ENCODE measurements at regions not wholly inside any gene's neighbourhood (a gene's known extent, or its start where the extent isn't known, plus 50 kb on each side); places are given as distances from the start of the nearest gene placed in this dataset.

GRCh38 chr13:106433066-106433465, 102.4 kb downstream of the EFNB2 start:
- H3K4me3 ChIP-seq (ENCODE audit: low read depth in 1 of 2, low read length in 2 of 2) = no peak overlapping the region
- no peaks in the 10 kb centered on the region for H3K9me3 ChIP-seq (ENCODE audit: control insufficient read depth in 1 of 2, low read length in 2 of 2)

GRCh38 chr13:106432636-106433035, 102.8 kb downstream of the EFNB2 start:
- Histone ChIP-seq H3K4me1 (ENCODE audit: control insufficient read depth in 1 of 2, insufficient read depth in 2 of 2, low read length in 2 of 2) (no peaks in the 10 kb centered on the region), H3K27me3 (ENCODE audit: low read depth, low read length) (no peaks in the 10 kb centered on the region), H3K36me3 (ENCODE audit: control insufficient read depth in 1 of 2, insufficient read depth in 2 of 2, low read length in 2 of 2) (no peaks in the 10 kb centered on the region), H3K4me3 (ENCODE audit: low read depth in 1 of 2, low read length in 2 of 2) (no peak overlapping the region), H3K27ac (ENCODE audit: low read length) (no peak overlapping the region), H3K9me3 (ENCODE audit: control insufficient read depth in 1 of 2, low read length in 2 of 2) (no peaks in the 10 kb centered on the region)

More at GRCh38 chr13:106433066-106433465, 102.4 kb downstream of the EFNB2 start:
- no peaks in the 10 kb centered on the region for H3K36me3 ChIP-seq (ENCODE audit: control insufficient read depth in 1 of 2, insufficient read depth in 2 of 2, low read length in 2 of 2)
- no peaks in the 10 kb centered on the region for H3K4me1 ChIP-seq (ENCODE audit: control insufficient read depth in 1 of 2, insufficient read depth in 2 of 2, low read length in 2 of 2)
- H3K27ac ChIP-seq (ENCODE audit: low read length) = no peak overlapping the region
- no peaks in the 10 kb centered on the region for H3K27me3 ChIP-seq (ENCODE audit: low read depth, low read length)

GRCh38 chr13:106426909-106427308, 108.6 kb downstream of the EFNB2 start:
- no peak overlapping the region for H3K27ac ChIP-seq (ENCODE audit: low read length)
- H3K4me1 ChIP-seq (ENCODE audit: control insufficient read depth in 1 of 2, insufficient read depth in 2 of 2, low read length in 2 of 2) = no peaks in the 10 kb centered on the region
- no peak overlapping the region for H3K4me3 ChIP-seq (ENCODE audit: low read depth in 1 of 2, low read length in 2 of 2)
- no peaks in the 10 kb centered on the region for H3K27me3 ChIP-seq (ENCODE audit: low read depth, low read length)
- H3K9me3 ChIP-seq (ENCODE audit: control insufficient read depth in 1 of 2, low read length in 2 of 2) = no peaks in the 10 kb centered on the region
- H3K36me3 ChIP-seq (ENCODE audit: control insufficient read depth in 1 of 2, insufficient read depth in 2 of 2, low read length in 2 of 2) = no peaks in the 10 kb centered on the region

DNA sequence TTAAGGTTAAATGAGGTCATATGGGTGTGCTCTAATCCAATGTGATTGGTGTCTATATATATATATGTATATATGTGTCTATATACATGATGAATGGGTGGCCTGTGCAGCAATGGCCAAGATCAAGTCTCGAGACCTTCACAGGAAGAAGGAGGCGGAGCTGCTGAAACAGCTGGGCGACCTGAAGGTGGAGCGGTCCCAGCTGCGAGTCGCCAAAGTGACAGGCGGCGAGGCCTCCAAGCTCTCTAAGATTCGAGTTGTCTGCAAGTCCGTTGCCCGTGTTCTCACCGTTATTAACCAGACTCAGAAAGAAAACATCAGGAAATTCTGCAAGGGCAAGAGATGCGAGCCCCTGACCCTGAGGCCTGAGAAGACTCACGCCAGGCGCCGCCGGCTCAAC, 109.8 kb downstream of the EFNB2 start:
- Histone ChIP-seq H3K27me3 (ENCODE audit: low read depth, low read length) (no peaks in the 10 kb centered on the region), H3K4me3 (ENCODE audit: low read depth in 1 of 2, low read length in 2 of 2) (no peak overlapping the region), H3K27ac (ENCODE audit: low read length) (no peak overlapping the region)

GRCh38 chr13:106424805-106425204, 110.7 kb downstream of the EFNB2 start:
- Histone ChIP-seq H3K4me1 (ENCODE audit: control insufficient read depth in 1 of 2, insufficient read depth in 2 of 2, low read length in 2 of 2) (no peaks in the 10 kb centered on the region), H3K9me3 (ENCODE audit: control insufficient read depth in 1 of 2, low read length in 2 of 2) (no peaks in the 10 kb centered on the region), H3K36me3 (ENCODE audit: control insufficient read depth in 1 of 2, insufficient read depth in 2 of 2, low read length in 2 of 2) (no peaks in the 10 kb centered on the region), H3K27me3 (ENCODE audit: low read depth, low read length) (no peaks in the 10 kb centered on the region), H3K4me3 (ENCODE audit: low read depth in 1 of 2, low read length in 2 of 2) (no peak overlapping the region), H3K27ac (ENCODE audit: low read length) (no peak overlapping the region)

More for the DNA sequence above, 109.8 kb downstream of the EFNB2 start:
- Histone ChIP-seq H3K36me3 (ENCODE audit: control insufficient read depth in 1 of 2, insufficient read depth in 2 of 2, low read length in 2 of 2) (no peaks in the 10 kb centered on the region), H3K4me1 (ENCODE audit: control insufficient read depth in 1 of 2, insufficient read depth in 2 of 2, low read length in 2 of 2) (no peaks in the 10 kb centered on the region), H3K9me3 (ENCODE audit: control insufficient read depth in 1 of 2, low read length in 2 of 2) (no peaks in the 10 kb centered on the region)

- Histone ChIP-seq H3K27me3 (ENCODE audit: low read depth, low read length) (no peaks in the 10 kb centered on the region), H3K4me1 (ENCODE audit: control insufficient read depth in 1 of 2, insufficient read depth in 2 of 2, low read length in 2 of 2) (no peaks in the 10 kb centered on the region), H3K36me3 (ENCODE audit: control insufficient read depth in 1 of 2, insufficient read depth in 2 of 2, low read length in 2 of 2) (no peaks in the 10 kb centered on the region), H3K27ac (ENCODE audit: low read length) (no peak overlapping the region), H3K4me3 (ENCODE audit: low read depth in 1 of 2, low read length in 2 of 2) (no peak overlapping the region), H3K9me3 (ENCODE audit: control insufficient read depth in 1 of 2, low read length in 2 of 2) (no peaks in the 10 kb centered on the region)
Observed at GRCh38 chr13:106423530-106423929, 111.9 kb downstream of the EFNB2 start.

GRCh38 chr13:106418556-106418955, 116.9 kb downstream of the EFNB2 start:
- H3K36me3 ChIP-seq (ENCODE audit: control insufficient read depth in 1 of 2, insufficient read depth in 2 of 2, low read length in 2 of 2) = no peaks in the 10 kb centered on the region
- no peak overlapping the region for H3K4me3 ChIP-seq (ENCODE audit: low read depth in 1 of 2, low read length in 2 of 2)
- H3K9me3 ChIP-seq (ENCODE audit: control insufficient read depth in 1 of 2, low read length in 2 of 2) = no peaks in the 10 kb centered on the region
- no peaks in the 10 kb centered on the region for H3K4me1 ChIP-seq (ENCODE audit: control insufficient read depth in 1 of 2, insufficient read depth in 2 of 2, low read length in 2 of 2)
- no peaks in the 10 kb centered on the region for H3K27me3 ChIP-seq (ENCODE audit: low read depth, low read length)
- no peak overlapping the region for H3K27ac ChIP-seq (ENCODE audit: low read length)

GRCh38 chr13:106417467-106418110, 117.9 kb downstream of the EFNB2 start:
- Histone ChIP-seq H3K27me3 (ENCODE audit: low read depth, low read length) (no peaks in the 10 kb centered on the region), H3K27ac (ENCODE audit: low read length) (no peak overlapping the region), H3K36me3 (ENCODE audit: control insufficient read depth in 1 of 2, insufficient read depth in 2 of 2, low read length in 2 of 2) (no peaks in the 10 kb centered on the region), H3K9me3 (ENCODE audit: control insufficient read depth in 1 of 2, low read length in 2 of 2) (no peaks in the 10 kb centered on the region), H3K4me3 (ENCODE audit: low read depth in 1 of 2, low read length in 2 of 2) (no peak overlapping the region), H3K4me1 (ENCODE audit: control insufficient read depth in 1 of 2, insufficient read depth in 2 of 2, low read length in 2 of 2) (no peaks in the 10 kb centered on the region)

- no peak overlapping the region for H3K4me3 ChIP-seq (ENCODE audit: low read depth in 1 of 2, low read length in 2 of 2)
- no peak overlapping the region for H3K27ac ChIP-seq (ENCODE audit: low read length)
- no peaks in the 10 kb centered on the region for H3K4me1 ChIP-seq (ENCODE audit: control insufficient read depth in 1 of 2, insufficient read depth in 2 of 2, low read length in 2 of 2)
- no peaks in the 10 kb centered on the region for H3K9me3 ChIP-seq (ENCODE audit: control insufficient read depth in 1 of 2, low read length in 2 of 2)
- H3K27me3 ChIP-seq (ENCODE audit: low read depth, low read length) = no peaks in the 10 kb centered on the region
- H3K36me3 ChIP-seq (ENCODE audit: control insufficient read depth in 1 of 2, insufficient read depth in 2 of 2, low read length in 2 of 2) = no peaks in the 10 kb centered on the region
Observed at GRCh38 chr13:106416645-106417044, 118.8 kb downstream of the EFNB2 start.

- no peaks in the 10 kb centered on the region for H3K4me1 ChIP-seq (ENCODE audit: control insufficient read depth in 1 of 2, insufficient read depth in 2 of 2, low read length in 2 of 2)
- no peaks in the 10 kb centered on the region for H3K9me3 ChIP-seq (ENCODE audit: control insufficient read depth in 1 of 2, low read length in 2 of 2)
- no peak overlapping the region for H3K4me3 ChIP-seq (ENCODE audit: low read depth in 1 of 2, low read length in 2 of 2)
- H3K36me3 ChIP-seq (ENCODE audit: control insufficient read depth in 1 of 2, insufficient read depth in 2 of 2, low read length in 2 of 2) = no peaks in the 10 kb centered on the region
- no peaks in the 10 kb centered on the region for H3K27me3 ChIP-seq (ENCODE audit: low read depth, low read length)
- H3K27ac ChIP-seq (ENCODE audit: low read length) = no peak overlapping the region
Observed at GRCh38 chr13:106415971-106416370, 119.5 kb downstream of the EFNB2 start.

- Histone ChIP-seq H3K27me3 (ENCODE audit: low read depth, low read length) (no peaks in the 10 kb centered on the region), H3K27ac (ENCODE audit: low read length) (no peak overlapping the region), H3K9me3 (ENCODE audit: control insufficient read depth in 1 of 2, low read length in 2 of 2) (no peaks in the 10 kb centered on the region), H3K4me3 (ENCODE audit: low read depth in 1 of 2, low read length in 2 of 2) (no peak overlapping the region), H3K36me3 (ENCODE audit: control insufficient read depth in 1 of 2, insufficient read depth in 2 of 2, low read length in 2 of 2) (no peaks in the 10 kb centered on the region), H3K4me1 (ENCODE audit: control insufficient read depth in 1 of 2, insufficient read depth in 2 of 2, low read length in 2 of 2) (no peaks in the 10 kb centered on the region)
Observed at GRCh38 chr13:106415442-106415841, 120.0 kb downstream of the EFNB2 start.

GRCh38 chr13:106407338-106407737, 128.1 kb downstream of the EFNB2 start:
- Histone ChIP-seq H3K36me3 (ENCODE audit: control insufficient read depth in 1 of 2, insufficient read depth in 2 of 2, low read length in 2 of 2) (no peaks in the 10 kb centered on the region), H3K27me3 (ENCODE audit: low read depth, low read length) (no peaks in the 10 kb centered on the region), H3K27ac (ENCODE audit: low read length) (no peak overlapping the region), H3K4me1 (ENCODE audit: control insufficient read depth in 1 of 2, insufficient read depth in 2 of 2, low read length in 2 of 2) (no peaks in the 10 kb centered on the region), H3K9me3 (ENCODE audit: control insufficient read depth in 1 of 2, low read length in 2 of 2) (no peaks in the 10 kb centered on the region), H3K4me3 (ENCODE audit: low read depth in 1 of 2, low read length in 2 of 2) (no peak overlapping the region)
